ENCODE measurements at regions not wholly inside any gene's neighbourhood (a gene's known extent, or its start where the extent isn't known, plus 50 kb on each side); places are given as distances from the start of the nearest gene placed in this dataset.

DNA sequence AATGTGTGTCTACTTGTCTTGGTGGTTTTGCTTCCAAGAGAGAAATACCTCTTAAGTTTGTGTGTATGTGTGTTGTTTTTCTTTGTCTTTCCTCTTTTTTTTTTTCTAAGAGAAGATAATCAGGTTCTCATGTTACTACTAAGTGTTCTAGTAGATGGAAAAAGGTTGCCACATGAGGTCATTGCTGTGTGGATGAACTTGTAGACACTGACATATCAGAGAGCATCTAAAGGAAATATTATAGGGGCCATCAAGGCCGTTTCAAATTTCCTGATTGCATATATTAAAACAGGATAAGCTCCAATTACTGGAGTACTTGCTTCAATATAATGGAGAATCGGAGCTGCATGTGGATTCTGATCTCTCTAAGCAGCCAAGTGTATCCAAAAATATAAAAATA lies 747.5 kb downstream of the NR2F2 start:
- TF ChIP-seq, protein P1, sequence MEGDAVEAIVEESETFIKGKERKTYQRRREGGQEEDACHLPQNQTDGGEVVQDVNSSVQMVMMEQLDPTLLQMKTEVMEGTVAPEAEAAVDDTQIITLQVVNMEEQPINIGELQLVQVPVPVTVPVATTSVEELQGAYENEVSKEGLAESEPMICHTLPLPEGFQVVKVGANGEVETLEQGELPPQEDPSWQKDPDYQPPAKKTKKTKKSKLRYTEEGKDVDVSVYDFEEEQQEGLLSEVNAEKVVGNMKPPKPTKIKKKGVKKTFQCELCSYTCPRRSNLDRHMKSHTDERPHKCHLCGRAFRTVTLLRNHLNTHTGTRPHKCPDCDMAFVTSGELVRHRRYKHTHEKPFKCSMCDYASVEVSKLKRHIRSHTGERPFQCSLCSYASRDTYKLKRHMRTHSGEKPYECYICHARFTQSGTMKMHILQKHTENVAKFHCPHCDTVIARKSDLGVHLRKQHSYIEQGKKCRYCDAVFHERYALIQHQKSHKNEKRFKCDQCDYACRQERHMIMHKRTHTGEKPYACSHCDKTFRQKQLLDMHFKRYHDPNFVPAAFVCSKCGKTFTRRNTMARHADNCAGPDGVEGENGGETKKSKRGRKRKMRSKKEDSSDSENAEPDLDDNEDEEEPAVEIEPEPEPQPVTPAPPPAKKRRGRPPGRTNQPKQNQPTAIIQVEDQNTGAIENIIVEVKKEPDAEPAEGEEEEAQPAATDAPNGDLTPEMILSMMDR (IDR thresholded peaks at IDR 0.05; ENCODE audit: borderline replicate concordance, insufficient read depth, low read depth, low read length): no peak
- no peak overlapping the region for H3K4me3 ChIP-seq (ENCODE audit: low read depth, low read length)

GRCh38 chr15:97078591-97078990 lies 748.1 kb downstream of the NR2F2 start:
- TF ChIP-seq, protein P1 (IDR thresholded peaks at IDR 0.05; ENCODE audit: borderline replicate concordance, insufficient read depth, low read depth, low read length): no peak
- H3K4me3 ChIP-seq (ENCODE audit: low read depth, low read length): no peak overlapping the region

- TF ChIP-seq, protein P1 (IDR thresholded peaks at IDR 0.05; ENCODE audit: borderline replicate concordance, insufficient read depth, low read depth, low read length): no peak
- H3K4me3 ChIP-seq (ENCODE audit: low read depth, low read length): no peak overlapping the region
These were observed 751.2 kb downstream of the NR2F2 start for GRCh38 chr15:97081666-97082226.

DNA sequence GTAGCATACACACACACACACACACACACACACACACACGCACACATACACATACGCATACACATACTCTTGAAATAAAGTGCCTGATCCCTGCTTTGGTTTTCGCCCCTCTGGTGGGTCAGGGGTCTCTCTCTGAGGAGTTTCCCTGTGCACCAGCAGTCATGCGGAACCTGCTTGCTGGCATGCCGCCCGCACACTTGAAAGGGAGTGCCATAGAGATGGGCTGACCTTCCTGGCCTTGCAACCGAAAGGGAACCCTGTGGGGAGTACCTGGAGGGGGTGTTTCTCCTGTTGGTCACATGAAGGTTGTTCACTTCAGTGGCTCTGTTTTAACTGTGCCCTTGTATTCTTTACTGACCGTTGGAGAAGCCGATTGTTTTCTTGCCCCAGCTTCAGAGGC lies 752.3 kb downstream of the NR2F2 start:
- H3K4me3 ChIP-seq (ENCODE audit: low read depth, low read length): no peak overlapping the region
- TF ChIP-seq, protein P1 (IDR thresholded peaks at IDR 0.05; ENCODE audit: borderline replicate concordance, insufficient read depth, low read depth, low read length): no peak

- no peak overlapping the region for H3K4me3 ChIP-seq (ENCODE audit: low read depth, low read length)
These were observed 754.1 kb downstream of the NR2F2 start for GRCh38 chr15:97084650-97085049.

DNA sequence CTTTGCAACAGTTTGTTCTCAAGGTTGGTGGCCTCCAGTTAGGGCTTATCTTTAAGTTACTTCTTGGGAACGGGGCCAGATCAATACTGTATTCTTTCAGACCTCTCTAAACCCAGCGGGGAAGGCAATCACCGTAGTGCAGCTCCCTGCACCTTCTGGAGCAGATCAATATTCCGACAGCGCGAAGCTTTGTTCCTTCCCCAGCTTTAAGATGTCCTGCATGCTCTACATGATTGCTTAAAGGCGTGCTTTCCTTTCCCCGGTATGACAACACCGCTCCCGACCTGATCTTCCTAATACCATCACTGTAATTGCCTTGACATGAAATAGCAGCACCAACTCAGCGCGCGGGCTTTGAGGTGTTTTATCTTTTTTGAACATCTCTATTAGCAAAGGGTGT lies 755.2 kb downstream of the NR2F2 start:
- TF ChIP-seq, protein P1 (IDR thresholded peaks at IDR 0.05; ENCODE audit: borderline replicate concordance, insufficient read depth, low read depth, low read length): no peak
- no peak overlapping the region for H3K4me3 ChIP-seq (ENCODE audit: low read depth, low read length)

More at GRCh38 chr15:97084650-97085049, 754.1 kb downstream of the NR2F2 start:
- TF ChIP-seq, protein P1 (IDR thresholded peaks at IDR 0.05; ENCODE audit: borderline replicate concordance, insufficient read depth, low read depth, low read length): no peak

- TF ChIP-seq, protein P1 (IDR thresholded peaks at IDR 0.05; ENCODE audit: borderline replicate concordance, insufficient read depth, low read depth, low read length): no peak
- no peak overlapping the region for H3K4me3 ChIP-seq (ENCODE audit: low read depth, low read length)
These were observed 756.7 kb downstream of the NR2F2 start for GRCh38 chr15:97087006-97087741.
